ENCODE measurements at regions not wholly inside any gene's neighbourhood (a gene's known extent, or its start where the extent isn't known, plus 50 kb on each side); places are given as distances from the start of the nearest gene placed in this dataset.

GRCh38 chr11:41999066-41999465 lies 539.6 kb upstream of the LRRC4C start:
- Histone ChIP-seq H3K36me3 (ENCODE audit: control insufficient read depth in 5 of 5, insufficient read depth in 5 of 5, low read length in 5 of 5) (no peaks in the 10 kb centered on the region), H3K27me3 (ENCODE audit: control insufficient read depth in 5 of 5, insufficient read depth in 4 of 5, low read length in 5 of 5) (no peaks in the 10 kb centered on the region), H3K9ac (ENCODE audit: low read length in 5 of 5) (no peak overlapping the region), H3K4me3 (ENCODE audit: low read depth in 1 of 5, low read length in 5 of 5) (no peak overlapping the region), H3K4me1 (ENCODE audit: control insufficient read depth in 5 of 5, insufficient read depth in 5 of 5, low read length in 5 of 5) (peaks cover 0 to 14% (median 0%) of the 10 kb centered on the region in 5 donors), H3K9me3 (ENCODE audit: control insufficient read depth in 5 of 5, low read length in 5 of 5) (no peaks in the 10 kb centered on the region), H3K27ac (ENCODE audit: low read depth, low read length) (no peak overlapping the region)

DNA sequence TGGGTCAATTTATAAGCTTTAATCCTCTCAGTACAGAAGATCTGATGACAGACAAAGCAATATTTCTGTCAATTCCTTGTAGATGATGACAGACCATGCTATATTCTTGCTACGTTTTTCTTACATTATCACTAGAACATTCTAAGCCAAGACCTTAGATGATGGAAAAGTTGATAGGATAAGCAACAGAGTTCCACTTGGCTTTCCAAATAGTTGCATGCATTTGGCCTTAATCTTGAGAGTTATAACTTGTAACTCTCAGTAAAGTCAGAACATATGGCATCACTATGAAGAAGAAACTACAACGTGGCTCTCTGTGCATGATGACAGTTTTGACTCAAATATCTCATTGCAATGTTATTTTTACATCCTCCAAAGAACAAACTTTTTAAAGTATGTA lies 544.3 kb upstream of the LRRC4C start:
- no peak overlapping the region for H3K27ac ChIP-seq (ENCODE audit: low read depth, low read length)
- H3K4me1 ChIP-seq (ENCODE audit: control insufficient read depth in 5 of 5, insufficient read depth in 5 of 5, low read length in 5 of 5): peaks cover 0 to 14% (median 0%) of the 10 kb centered on the region in 5 donors
- no peaks in the 10 kb centered on the region for H3K36me3 ChIP-seq (ENCODE audit: control insufficient read depth in 5 of 5, insufficient read depth in 5 of 5, low read length in 5 of 5)
- no peaks in the 10 kb centered on the region for H3K9me3 ChIP-seq (ENCODE audit: control insufficient read depth in 5 of 5, low read length in 5 of 5)
- no peak overlapping the region for H3K9ac ChIP-seq (ENCODE audit: low read length in 5 of 5)
- no peak overlapping the region for H3K4me3 ChIP-seq (ENCODE audit: low read depth in 1 of 5, low read length in 5 of 5)
- no peaks in the 10 kb centered on the region for H3K27me3 ChIP-seq (ENCODE audit: control insufficient read depth in 5 of 5, insufficient read depth in 4 of 5, low read length in 5 of 5)

DNA sequence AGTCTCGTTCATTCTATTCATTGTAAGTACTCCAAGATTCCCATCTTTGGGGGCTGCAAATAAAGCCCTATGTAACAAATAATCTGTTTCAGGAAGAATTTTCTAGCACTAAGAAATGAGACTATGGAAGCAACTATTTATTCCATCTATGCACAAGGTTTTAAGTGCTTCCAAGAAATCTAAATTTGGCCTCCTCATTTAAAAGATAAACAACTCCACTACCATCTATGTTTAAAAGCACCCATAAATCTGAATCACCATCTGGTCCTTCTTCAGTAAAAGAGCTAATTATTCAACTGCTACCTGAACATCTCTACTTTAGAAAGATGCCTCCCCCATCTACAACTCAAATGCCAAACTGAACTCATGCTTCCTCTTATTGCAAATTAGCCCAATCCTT lies 547.3 kb upstream of the LRRC4C start:
- H3K9me3 ChIP-seq (ENCODE audit: control insufficient read depth in 5 of 5, low read length in 5 of 5): no peaks in the 10 kb centered on the region
- no peak overlapping the region for H3K9ac ChIP-seq (ENCODE audit: low read length in 5 of 5)
- H3K27me3 ChIP-seq (ENCODE audit: control insufficient read depth in 5 of 5, insufficient read depth in 4 of 5, low read length in 5 of 5): no peaks in the 10 kb centered on the region
- H3K4me1 ChIP-seq (ENCODE audit: control insufficient read depth in 5 of 5, insufficient read depth in 5 of 5, low read length in 5 of 5): peaks cover 0 to 8% (median 0%) of the 10 kb centered on the region in 5 donors
- no peak overlapping the region for H3K27ac ChIP-seq (ENCODE audit: low read depth, low read length)
- no peaks in the 10 kb centered on the region for H3K36me3 ChIP-seq (ENCODE audit: control insufficient read depth in 5 of 5, insufficient read depth in 5 of 5, low read length in 5 of 5)
- H3K4me3 ChIP-seq (ENCODE audit: low read depth in 1 of 5, low read length in 5 of 5): no peak overlapping the region

DNA sequence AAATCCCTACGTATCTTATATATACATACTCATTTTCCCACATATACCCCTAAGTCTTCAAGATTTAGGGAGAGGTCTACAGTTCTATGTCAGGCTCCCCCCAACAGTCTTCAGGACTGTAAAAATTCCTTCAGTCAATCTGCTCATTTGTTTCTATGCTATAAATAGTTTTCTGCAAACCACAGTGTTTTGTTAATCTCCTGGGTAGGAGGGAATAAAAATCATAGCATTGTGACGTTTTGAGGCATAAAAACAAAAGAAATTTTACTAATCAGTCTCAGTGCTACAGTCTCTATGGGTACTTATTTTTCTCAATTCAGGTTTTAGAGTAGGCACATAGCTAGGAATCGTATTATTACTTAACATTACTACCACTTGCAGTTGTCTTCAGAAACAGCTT lies 552.8 kb upstream of the LRRC4C start:
- Histone ChIP-seq H3K9ac (ENCODE audit: low read length in 5 of 5) (no peak overlapping the region), H3K36me3 (ENCODE audit: control insufficient read depth in 5 of 5, insufficient read depth in 5 of 5, low read length in 5 of 5) (no peaks in the 10 kb centered on the region), H3K4me1 (ENCODE audit: control insufficient read depth in 5 of 5, insufficient read depth in 5 of 5, low read length in 5 of 5) (no peaks in the 10 kb centered on the region), H3K27ac (ENCODE audit: low read depth, low read length) (no peak overlapping the region), H3K9me3 (ENCODE audit: control insufficient read depth in 5 of 5, low read length in 5 of 5) (no peaks in the 10 kb centered on the region), H3K4me3 (ENCODE audit: low read depth in 1 of 5, low read length in 5 of 5) (no peak overlapping the region), H3K27me3 (ENCODE audit: control insufficient read depth in 5 of 5, insufficient read depth in 4 of 5, low read length in 5 of 5) (no peaks in the 10 kb centered on the region)

- no peak overlapping the region for H3K27ac ChIP-seq (ENCODE audit: low read depth, low read length)
- H3K9ac ChIP-seq (ENCODE audit: low read length in 5 of 5): no peak overlapping the region
- H3K36me3 ChIP-seq (ENCODE audit: control insufficient read depth in 5 of 5, insufficient read depth in 5 of 5, low read length in 5 of 5): no peaks in the 10 kb centered on the region
- no peaks in the 10 kb centered on the region for H3K9me3 ChIP-seq (ENCODE audit: control insufficient read depth in 5 of 5, low read length in 5 of 5)
- H3K4me3 ChIP-seq (ENCODE audit: low read depth in 1 of 5, low read length in 5 of 5): no peak overlapping the region
- H3K4me1 ChIP-seq (ENCODE audit: control insufficient read depth in 5 of 5, insufficient read depth in 5 of 5, low read length in 5 of 5): no peaks in the 10 kb centered on the region
- H3K27me3 ChIP-seq (ENCODE audit: control insufficient read depth in 5 of 5, insufficient read depth in 4 of 5, low read length in 5 of 5): no peaks in the 10 kb centered on the region
These were observed 554.3 kb upstream of the LRRC4C start for GRCh38 chr11:42013656-42014201.

DNA sequence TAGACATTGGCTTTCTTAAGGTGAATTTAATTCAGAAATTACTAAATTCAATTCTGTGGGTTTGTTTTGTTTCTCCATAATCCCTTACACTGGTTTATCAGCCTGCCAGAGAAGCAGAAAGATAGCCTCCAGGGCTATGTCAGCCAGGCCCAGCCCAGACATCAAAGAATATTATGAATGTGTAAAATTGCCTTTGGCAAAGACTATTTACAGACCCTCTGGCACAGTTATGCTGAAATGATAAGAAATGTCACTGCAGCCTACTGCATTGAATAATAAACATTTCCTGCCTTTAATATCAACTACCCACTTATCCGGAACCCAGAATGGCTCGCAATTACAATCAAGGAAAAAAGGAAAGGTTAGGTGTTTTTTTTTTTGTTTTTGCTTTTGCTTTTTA lies 562.5 kb upstream of the LRRC4C start:
- Histone ChIP-seq H3K27me3 (ENCODE audit: control insufficient read depth in 5 of 5, insufficient read depth in 4 of 5, low read length in 5 of 5) (no peaks in the 10 kb centered on the region), H3K27ac (ENCODE audit: low read depth, low read length) (no peak overlapping the region), H3K4me3 (ENCODE audit: low read depth in 1 of 5, low read length in 5 of 5) (no peak overlapping the region), H3K9ac (ENCODE audit: low read length in 5 of 5) (no peak overlapping the region), H3K4me1 (ENCODE audit: control insufficient read depth in 5 of 5, insufficient read depth in 5 of 5, low read length in 5 of 5) (peaks cover 0 to 16% (median 0%) of the 10 kb centered on the region in 5 donors), H3K36me3 (ENCODE audit: control insufficient read depth in 5 of 5, insufficient read depth in 5 of 5, low read length in 5 of 5) (no peaks in the 10 kb centered on the region), H3K9me3 (ENCODE audit: control insufficient read depth in 5 of 5, low read length in 5 of 5) (no peaks in the 10 kb centered on the region)

- Histone ChIP-seq H3K4me1 (ENCODE audit: control insufficient read depth in 5 of 5, insufficient read depth in 5 of 5, low read length in 5 of 5) (peaks cover 0 to 16% (median 0%) of the 10 kb centered on the region in 5 donors), H3K27me3 (ENCODE audit: control insufficient read depth in 5 of 5, insufficient read depth in 4 of 5, low read length in 5 of 5) (no peaks in the 10 kb centered on the region), H3K27ac (ENCODE audit: low read depth, low read length) (no peak overlapping the region), H3K9ac (ENCODE audit: low read length in 5 of 5) (no peak overlapping the region), H3K36me3 (ENCODE audit: control insufficient read depth in 5 of 5, insufficient read depth in 5 of 5, low read length in 5 of 5) (no peaks in the 10 kb centered on the region), H3K9me3 (ENCODE audit: control insufficient read depth in 5 of 5, low read length in 5 of 5) (no peaks in the 10 kb centered on the region), H3K4me3 (ENCODE audit: low read depth in 1 of 5, low read length in 5 of 5) (no peak overlapping the region)
These were observed 563.8 kb upstream of the LRRC4C start for GRCh38 chr11:42023267-42023666.

DNA sequence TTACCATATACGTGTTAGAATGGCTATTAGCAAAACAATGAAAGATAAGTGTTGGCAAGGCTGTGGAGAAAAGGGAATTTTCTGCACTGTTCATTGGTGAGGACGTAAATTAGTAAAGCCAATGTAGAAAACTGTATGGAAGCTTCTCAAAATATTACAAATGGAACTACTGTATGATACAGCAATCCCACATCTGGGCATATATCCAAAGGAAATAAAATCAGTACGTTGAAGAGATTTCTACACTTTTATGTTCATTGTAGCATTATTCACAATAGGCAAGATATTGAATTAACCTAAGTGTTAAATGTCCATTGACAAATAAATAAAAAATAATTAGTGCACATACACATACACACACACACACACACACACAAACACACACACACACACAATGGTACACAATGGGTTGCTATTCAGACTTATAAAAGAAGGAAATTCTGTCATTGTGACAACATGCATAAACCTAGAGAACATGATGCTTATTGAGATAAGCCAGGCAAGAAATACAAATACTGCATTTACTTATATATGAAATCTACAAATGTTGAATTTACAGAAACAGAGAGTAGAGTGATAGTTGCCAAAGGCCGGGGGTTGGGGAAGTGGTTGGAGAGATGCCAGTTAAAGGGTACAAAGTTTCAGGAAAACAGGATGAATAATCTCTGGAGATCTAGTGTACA lies 565.8 kb upstream of the LRRC4C start:
- H3K9me3 ChIP-seq (ENCODE audit: control insufficient read depth in 5 of 5, low read length in 5 of 5): no peaks in the 10 kb centered on the region
- H3K36me3 ChIP-seq (ENCODE audit: control insufficient read depth in 5 of 5, insufficient read depth in 5 of 5, low read length in 5 of 5): no peaks in the 10 kb centered on the region
- H3K4me1 ChIP-seq (ENCODE audit: control insufficient read depth in 5 of 5, insufficient read depth in 5 of 5, low read length in 5 of 5): peaks cover 0 to 3% (median 0%) of the 10 kb centered on the region in 5 donors
- no peak overlapping the region for H3K27ac ChIP-seq (ENCODE audit: low read depth, low read length)
- no peak overlapping the region for H3K4me3 ChIP-seq (ENCODE audit: low read depth in 1 of 5, low read length in 5 of 5)
- no peaks in the 10 kb centered on the region for H3K27me3 ChIP-seq (ENCODE audit: control insufficient read depth in 5 of 5, insufficient read depth in 4 of 5, low read length in 5 of 5)
- H3K9ac ChIP-seq (ENCODE audit: low read length in 5 of 5): no peak overlapping the region

GRCh38 chr11:42034826-42035225 lies 575.4 kb upstream of the LRRC4C start:
- Histone ChIP-seq H3K36me3 (ENCODE audit: control insufficient read depth in 5 of 5, insufficient read depth in 5 of 5, low read length in 5 of 5) (no peaks in the 10 kb centered on the region), H3K9me3 (ENCODE audit: control insufficient read depth in 5 of 5, low read length in 5 of 5) (peaks cover 0 to 3% (median 0%) of the 10 kb centered on the region in 5 donors), H3K4me3 (ENCODE audit: low read depth in 1 of 5, low read length in 5 of 5) (no peak overlapping the region), H3K9ac (ENCODE audit: low read length in 5 of 5) (no peak overlapping the region), H3K27ac (ENCODE audit: low read depth, low read length) (no peak overlapping the region), H3K4me1 (ENCODE audit: control insufficient read depth in 5 of 5, insufficient read depth in 5 of 5, low read length in 5 of 5) (peaks cover 0 to 7% (median 4%) of the 10 kb centered on the region in 5 donors), H3K27me3 (ENCODE audit: control insufficient read depth in 5 of 5, insufficient read depth in 4 of 5, low read length in 5 of 5) (no peaks in the 10 kb centered on the region)

DNA sequence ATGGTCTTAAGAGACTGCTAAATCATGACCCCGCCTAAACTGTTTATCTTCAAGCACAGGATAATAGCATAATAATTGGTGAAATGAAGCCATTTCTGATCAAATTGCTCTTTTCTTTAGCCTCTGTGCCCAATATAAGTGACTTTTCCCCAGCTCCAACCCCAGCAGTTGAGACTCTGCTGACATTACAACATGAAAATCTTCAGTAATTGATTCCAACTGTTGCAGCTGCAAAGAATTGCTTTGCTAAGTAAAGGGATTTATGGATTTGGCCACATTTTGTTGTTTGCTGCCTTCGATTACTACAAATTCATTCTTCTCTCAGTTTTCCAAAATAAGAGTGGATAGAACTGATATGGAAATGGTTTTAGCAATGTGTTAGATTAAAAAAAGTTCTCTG lies 576.7 kb upstream of the LRRC4C start:
- no peak overlapping the region for H3K4me3 ChIP-seq (ENCODE audit: low read depth in 1 of 5, low read length in 5 of 5)
- H3K4me1 ChIP-seq (ENCODE audit: control insufficient read depth in 5 of 5, insufficient read depth in 5 of 5, low read length in 5 of 5): peaks cover 0 to 7% (median 4%) of the 10 kb centered on the region in 5 donors
- H3K9ac ChIP-seq (ENCODE audit: low read length in 5 of 5): no peak overlapping the region
- no peaks in the 10 kb centered on the region for H3K36me3 ChIP-seq (ENCODE audit: control insufficient read depth in 5 of 5, insufficient read depth in 5 of 5, low read length in 5 of 5)
- H3K9me3 ChIP-seq (ENCODE audit: control insufficient read depth in 5 of 5, low read length in 5 of 5): no peaks in the 10 kb centered on the region
- no peak overlapping the region for H3K27ac ChIP-seq (ENCODE audit: low read depth, low read length)
- no peaks in the 10 kb centered on the region for H3K27me3 ChIP-seq (ENCODE audit: control insufficient read depth in 5 of 5, insufficient read depth in 4 of 5, low read length in 5 of 5)
